GM11168 (cell line): ENCODE measurements at regions not wholly inside any gene's neighbourhood (a gene's known extent, or its start where the extent isn't known, plus 50 kb on each side); places are given as distances from the start of the nearest gene placed in this dataset.

Source experiments
- in situ Hi-C: fragments of 300-500 bp; cut with MboI; formaldehyde crosslinking; loops from one replicate; pipeline ENCODE4 v1.12.0; 2022; ENCODE audit warnings: low sequenced_read_pairs; ENCODE audit not compliant: unreplicated experiment

GRCh38 chr1:30188329-30188728, 535.1 kb downstream of the MATN1 start:
- in situ Hi-C loops, result no loop called here

GRCh38 chr1:30187413-30188023, 535.9 kb downstream of the MATN1 start:
- in situ Hi-C loops, result no loop called here

- in situ Hi-C loops, result no loop called here
These were observed 536.8 kb downstream of the MATN1 start for GRCh38 chr1:30186586-30186985.

- in situ Hi-C loops, result no loop called here
These were observed 537.6 kb downstream of the MATN1 start for GRCh38 chr1:30185809-30186208.

GRCh38 chr1:30185313-30185712, 538.1 kb downstream of the MATN1 start:
- in situ Hi-C loops, result no loop called here

- in situ Hi-C loops, result no loop called here
These were observed 538.8 kb downstream of the MATN1 start for GRCh38 chr1:30184393-30185141.

GRCh38 chr1:30183895-30184294, 539.5 kb downstream of the MATN1 start:
- in situ Hi-C loops, result no loop called here

GRCh38 chr1:30183006-30183405, 540.4 kb downstream of the MATN1 start:
- in situ Hi-C loops, result no loop called here

GRCh38 chr1:30179942-30180543, 543.3 kb downstream of the MATN1 start:
- in situ Hi-C loops, result no loop called here

- in situ Hi-C loops, result no loop called here
These were observed 546.9 kb downstream of the MATN1 start for GRCh38 chr1:30176477-30176876.

- in situ Hi-C loops, result no loop called here
These were observed 548.9 kb downstream of the MATN1 start for GRCh38 chr1:30174499-30174898.

- in situ Hi-C loops, result no loop called here
These were observed 549.8 kb downstream of the MATN1 start for GRCh38 chr1:30173560-30173959.

GRCh38 chr1:30172757-30173156, 550.6 kb downstream of the MATN1 start:
- in situ Hi-C loops, result no loop called here

GRCh38 chr1:30172299-30172694, 551.1 kb downstream of the MATN1 start:
- in situ Hi-C loops, result no loop called here

- in situ Hi-C loops, result no loop called here
These were observed 551.7 kb downstream of the MATN1 start for GRCh38 chr1:30171537-30172298.

GRCh38 chr1:30169269-30169668, 554.1 kb downstream of the MATN1 start:
- in situ Hi-C loops, result no loop called here

GRCh38 chr1:30166174-30166573, 557.2 kb downstream of the MATN1 start:
- in situ Hi-C loops, result no loop called here

GRCh38 chr1:30165116-30165515, 558.3 kb downstream of the MATN1 start:
- in situ Hi-C loops, result no loop called here

GRCh38 chr1:30164693-30165092, 558.7 kb downstream of the MATN1 start:
- in situ Hi-C loops, result no loop called here

GRCh38 chr1:30162565-30162964, 560.8 kb downstream of the MATN1 start:
- in situ Hi-C loops, result no loop called here

GRCh38 chr1:30161953-30162352, 561.4 kb downstream of the MATN1 start:
- in situ Hi-C loops, result no loop called here
